DND-41 (cell line): ENCODE measurements at regions not wholly inside any gene's neighbourhood (a gene's known extent, or its start where the extent isn't known, plus 50 kb on each side); places are given as distances from the start of the nearest gene placed in this dataset.

Experiments used
- CTCF ChIP-seq: IDR thresholded peaks from 2 replicates; pipeline ENCODE4 v1.5.1; 2012; ENCODE audit warnings: borderline replicate concordance, low read length, moderate library complexity, mild to moderate bottlenecking; ENCODE audit not compliant: poor library complexity, severe bottlenecking; ENCODE audit errors: extremely low read depth
- EZH2 ChIP-seq: IDR thresholded peaks from 3 replicates; pipeline ENCODE4 v1.6.1; 2012; ENCODE audit warnings: borderline replicate concordance, low read depth, mild to moderate bottlenecking, moderate library complexity, low read length, inconsistent platforms; ENCODE audit not compliant: severe bottlenecking

- TF ChIP-seq CTCF: no peak
- no peak for TF ChIP-seq EZH2
These were observed 439.6 kb downstream of the CDH8 start for GRCh38 chr16:61596655-61597054.
